HG03159 (cell line): ENCODE measurements at regions not wholly inside any gene's neighbourhood (a gene's known extent, or its start where the extent isn't known, plus 50 kb on each side); places are given as distances from the start of the nearest gene placed in this dataset.
A peak's percentile ranks its signal among the peaks of the same experiment; 100 is the strongest.

Source experiments
- ATAC-seq: cut with Tn5 transposase; IDR thresholded peaks from one replicate; pipeline ENCODE4 v1.9.1; 2021; ENCODE audit warnings: mild to moderate bottlenecking, moderate library complexity; ENCODE audit not compliant: unreplicated experiment

GRCh38 chr11:112795911-112796649 is 165.1 kb upstream of the NCAM1 start:
- no peak for ATAC-seq

DNA sequence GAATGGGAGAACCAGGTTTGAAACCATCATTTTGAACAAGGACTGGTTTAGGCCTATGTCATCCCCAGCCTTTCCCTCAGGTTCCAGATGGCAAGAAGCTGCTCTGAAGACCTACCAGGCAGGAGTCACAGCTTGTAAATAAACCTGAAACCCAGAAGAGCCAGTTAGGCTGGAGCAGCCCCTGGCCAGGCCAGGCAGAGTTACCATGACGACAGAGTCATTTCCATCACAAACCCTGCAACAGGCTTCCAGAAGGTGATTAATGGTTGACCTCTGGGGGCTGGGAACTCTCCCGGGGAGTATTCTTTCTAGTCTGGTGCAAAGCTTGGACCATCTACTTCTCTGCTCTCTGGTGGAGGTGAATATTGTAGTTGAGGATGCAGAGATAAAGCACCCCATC is 164.1 kb upstream of the NCAM1 start:
- ATAC-seq, result no peak

DNA sequence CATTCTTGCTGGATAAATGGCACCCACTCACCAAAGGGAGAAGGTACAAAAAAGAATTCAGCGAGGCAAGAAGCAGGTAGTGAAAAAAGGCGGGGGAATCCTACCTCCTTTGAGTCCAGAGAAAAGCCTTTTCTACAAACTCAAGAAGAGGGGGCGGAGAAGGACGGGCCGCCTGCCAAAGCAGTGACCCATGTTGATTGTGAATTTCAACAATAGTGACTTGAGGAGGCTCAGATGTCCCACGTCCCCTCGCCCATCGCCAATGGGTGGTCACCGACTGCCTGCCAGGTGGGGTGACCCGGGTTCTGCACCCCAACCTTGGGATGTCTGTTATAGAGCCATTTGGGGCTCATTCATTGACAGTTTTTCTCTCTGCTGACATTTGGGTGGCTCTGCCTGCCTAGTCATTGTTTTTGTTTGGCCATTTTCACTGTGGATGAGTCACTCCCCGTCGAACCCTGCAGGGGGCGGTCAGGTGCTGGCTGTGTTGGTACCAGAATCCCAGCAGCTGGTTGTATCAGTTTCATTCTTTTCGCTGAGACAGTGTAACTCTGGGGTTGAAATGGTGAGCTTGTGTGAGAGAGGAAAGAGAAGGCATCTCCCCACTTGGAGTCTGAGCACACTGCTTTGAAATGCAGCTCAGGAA is 163.4 kb upstream of the NCAM1 start:
- peak; percentile 65 for ATAC-seq

GRCh38 chr11:112801025-112801816 is 160.0 kb upstream of the NCAM1 start:
- no peak for ATAC-seq

- no peak for ATAC-seq
Observed at GRCh38 chr11:112801817-112802088, 159.5 kb upstream of the NCAM1 start.

GRCh38 chr11:112805658-112806057 is 155.6 kb upstream of the NCAM1 start:
- no peak for ATAC-seq

DNA sequence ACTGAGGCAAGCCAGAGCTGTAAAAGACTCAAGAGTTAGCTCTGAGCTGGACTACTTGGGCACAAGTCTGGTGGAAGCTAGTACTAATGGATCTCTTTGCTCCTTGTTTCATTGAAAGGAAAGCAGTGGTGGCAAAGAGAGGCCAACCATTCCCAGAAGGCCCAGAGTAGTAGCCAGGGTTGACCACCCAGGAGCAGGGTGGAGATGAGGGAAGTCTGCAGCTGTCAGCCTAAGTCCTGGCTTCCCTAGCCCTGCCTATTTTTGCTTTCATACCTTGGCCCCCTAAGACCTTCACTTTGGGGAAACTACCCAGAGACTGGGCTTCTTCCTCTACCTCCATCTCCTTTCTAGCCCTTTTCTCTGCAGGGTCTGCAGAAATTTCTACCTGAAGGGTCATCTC is 155.0 kb upstream of the NCAM1 start:
- ATAC-seq, result no peak

GRCh38 chr11:112806876-112807275 is 154.3 kb upstream of the NCAM1 start:
- no peak for ATAC-seq

DNA sequence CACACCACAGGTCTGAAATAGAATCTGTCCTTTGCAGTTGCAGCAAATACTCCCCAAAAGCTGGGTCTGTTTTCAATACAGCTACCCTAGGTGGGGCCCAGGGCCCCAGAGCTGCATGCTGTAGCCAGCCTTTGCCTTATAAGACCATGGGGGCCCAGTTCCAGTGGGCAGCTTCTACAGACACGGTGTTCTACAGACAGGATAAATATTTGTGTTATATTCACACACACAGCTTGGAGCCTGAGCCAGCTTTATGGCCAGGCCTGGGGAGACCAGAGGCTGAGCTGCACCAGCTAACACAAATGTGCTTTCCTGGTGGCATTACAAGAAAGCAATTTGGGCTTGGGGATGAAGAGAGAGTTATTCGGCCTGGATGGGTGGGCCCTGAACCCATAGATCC is 151.8 kb upstream of the NCAM1 start:
- no peak for ATAC-seq

GRCh38 chr11:112810951-112811350 is 150.3 kb upstream of the NCAM1 start:
- no peak for ATAC-seq

DNA sequence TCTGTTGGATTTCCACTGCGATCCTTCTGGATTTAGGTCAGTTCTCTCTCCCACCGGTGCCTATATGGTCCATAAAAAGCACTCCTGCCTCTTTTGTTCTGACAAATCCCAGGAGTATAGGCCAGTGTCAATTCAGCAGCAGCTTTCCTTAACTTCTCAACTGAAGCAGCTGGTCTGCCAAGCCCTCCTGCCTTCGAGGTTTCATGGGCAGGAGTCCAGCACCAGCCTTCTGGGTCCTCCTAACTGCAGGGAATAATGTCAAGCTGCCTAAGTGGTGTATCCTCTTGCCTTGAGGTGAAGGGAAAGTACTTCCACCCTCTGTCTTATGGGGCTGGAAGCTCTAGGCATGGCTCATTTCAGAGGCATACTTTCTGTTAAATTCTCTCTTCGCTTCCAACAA is 149.4 kb upstream of the NCAM1 start:
- no peak for ATAC-seq

DNA sequence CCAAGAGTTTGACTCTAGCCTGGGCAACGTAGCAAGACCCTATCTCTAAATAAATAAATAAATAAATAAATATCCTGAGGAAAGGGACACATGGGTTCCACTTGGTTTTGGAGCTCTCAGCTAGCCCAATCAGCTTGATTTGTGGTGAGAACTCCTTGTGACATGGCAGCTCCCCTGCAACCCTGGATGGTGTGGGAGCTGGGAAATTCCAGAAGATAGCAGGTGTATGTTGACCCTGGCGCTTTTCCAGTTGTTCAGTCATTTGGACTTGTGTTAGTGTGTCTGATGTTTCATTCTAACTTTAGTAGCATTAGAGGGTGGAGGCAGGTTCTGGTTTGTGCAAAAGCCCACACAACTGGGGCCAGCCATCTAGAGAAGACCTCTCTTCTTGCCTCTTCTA is 148.5 kb upstream of the NCAM1 start:
- no peak for ATAC-seq

DNA sequence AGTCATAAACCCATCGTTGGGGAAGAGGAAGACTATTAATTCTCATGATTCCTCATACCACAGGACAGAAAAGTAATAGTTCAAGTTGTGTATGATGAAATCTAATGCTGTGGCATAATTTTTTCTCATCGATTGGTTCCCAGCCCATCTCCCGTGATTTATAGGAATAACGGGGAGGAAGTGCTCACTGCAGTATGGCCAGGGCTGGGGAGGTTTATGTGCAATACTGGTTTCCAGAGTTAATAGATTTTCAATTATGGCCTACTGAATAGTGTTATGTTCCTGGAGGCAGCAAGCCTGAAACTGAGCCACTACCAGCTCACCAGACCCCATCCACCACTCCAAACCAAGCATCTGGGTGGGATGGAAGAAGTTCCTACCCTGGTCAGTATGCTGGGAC is 147.1 kb upstream of the NCAM1 start:
- ATAC-seq, result no peak

DNA sequence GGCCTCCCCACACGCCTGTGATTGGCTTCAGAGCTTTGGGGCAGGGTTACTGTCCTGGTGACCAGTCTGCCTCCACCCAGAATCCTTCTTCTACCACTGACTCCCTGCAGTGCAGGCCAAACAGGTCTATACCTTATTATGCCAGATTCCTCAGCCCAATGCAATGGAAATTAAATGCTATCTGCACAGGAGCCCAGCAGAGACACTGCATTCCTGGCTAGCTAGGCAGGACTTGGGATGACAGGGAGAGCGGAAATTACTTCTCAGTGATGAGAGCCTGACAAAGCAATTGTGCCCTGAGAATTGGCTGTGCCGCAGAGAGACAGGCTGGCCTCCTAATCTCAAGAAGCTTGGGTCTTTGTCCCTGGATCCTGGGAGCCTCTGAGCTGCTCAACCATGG is 143.8 kb upstream of the NCAM1 start:
- ATAC-seq, result no peak

DNA sequence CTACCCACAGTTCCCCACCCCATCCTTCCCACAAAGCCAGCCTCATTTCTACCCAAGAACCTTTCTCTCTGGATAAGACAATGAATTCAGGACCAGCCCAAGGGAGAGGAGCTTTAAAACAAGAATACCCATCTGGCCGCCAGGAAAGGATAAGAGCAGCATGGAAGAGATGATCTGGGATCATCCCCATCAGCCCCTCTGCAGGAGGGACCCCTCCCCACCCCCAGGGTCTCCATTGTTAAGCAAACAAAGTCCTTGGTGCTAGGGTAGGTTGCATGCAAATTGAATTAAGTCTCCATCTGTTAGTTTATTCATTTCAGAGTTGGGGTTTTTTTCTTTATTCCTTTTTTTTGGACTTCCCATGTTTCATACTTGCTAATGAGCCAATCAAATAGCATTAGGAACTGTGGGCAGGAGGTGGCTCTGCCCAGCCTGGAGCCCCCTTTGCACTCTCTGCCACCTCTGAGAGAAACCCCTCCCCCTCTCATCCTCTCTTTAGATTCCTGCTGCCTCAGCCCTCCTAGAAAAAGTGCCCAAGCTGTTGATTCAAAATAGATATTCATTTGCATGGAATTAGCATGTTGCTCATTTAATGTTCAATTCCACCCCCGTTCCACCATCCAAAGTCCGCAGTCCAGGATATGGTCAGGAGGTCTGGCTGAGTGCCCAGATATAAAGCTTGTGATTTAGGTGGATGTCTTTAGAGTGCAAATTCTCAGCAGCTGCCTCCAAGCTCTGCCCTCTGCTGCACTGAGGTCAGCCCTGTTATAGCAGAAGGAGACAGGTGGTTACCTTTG is 138.5 kb upstream of the NCAM1 start:
- ATAC-seq, result no peak

GRCh38 chr11:112826026-112826425 is 135.2 kb upstream of the NCAM1 start:
- ATAC-seq, result no peak

DNA sequence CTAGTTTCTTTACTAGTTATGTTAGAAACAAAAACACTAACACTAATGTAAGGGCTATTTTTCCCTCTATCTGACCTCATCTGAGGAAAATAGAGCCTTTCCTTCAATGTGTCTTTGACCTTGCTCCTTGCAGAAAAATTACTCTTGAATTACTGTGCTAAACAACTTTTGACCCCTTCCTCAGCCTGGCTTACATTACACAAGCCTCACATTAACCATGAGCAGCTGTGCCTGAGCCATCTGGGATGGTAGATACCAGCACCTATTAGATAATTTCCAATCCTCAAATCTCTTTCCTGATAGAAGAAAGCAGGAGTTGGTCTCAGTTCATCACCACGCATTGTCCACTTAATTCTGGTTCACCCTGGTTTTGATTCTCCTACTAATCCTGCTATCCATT is 134.4 kb upstream of the NCAM1 start:
- no peak for ATAC-seq

DNA sequence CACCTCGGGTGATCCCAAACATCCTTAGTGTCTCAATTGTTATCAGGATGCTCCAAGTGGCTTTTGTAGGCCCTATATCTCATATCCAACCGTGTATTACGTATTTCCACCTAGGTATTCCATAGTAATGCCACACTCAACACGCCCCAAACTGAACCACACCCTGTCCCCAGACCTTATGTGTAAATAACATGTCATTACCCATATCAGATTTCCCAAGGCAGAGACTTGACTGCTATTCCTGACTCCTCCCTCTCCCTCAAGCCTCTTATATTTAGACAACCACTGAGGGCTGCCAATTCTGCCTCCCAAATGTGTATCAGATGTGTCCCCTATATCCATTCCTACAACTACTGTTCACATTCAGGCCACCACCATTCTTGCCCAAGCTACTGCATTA is 132.8 kb upstream of the NCAM1 start:
- no peak for ATAC-seq

- ATAC-seq, result no peak
Observed at GRCh38 chr11:112829971-112830654, 131.1 kb upstream of the NCAM1 start.

DNA sequence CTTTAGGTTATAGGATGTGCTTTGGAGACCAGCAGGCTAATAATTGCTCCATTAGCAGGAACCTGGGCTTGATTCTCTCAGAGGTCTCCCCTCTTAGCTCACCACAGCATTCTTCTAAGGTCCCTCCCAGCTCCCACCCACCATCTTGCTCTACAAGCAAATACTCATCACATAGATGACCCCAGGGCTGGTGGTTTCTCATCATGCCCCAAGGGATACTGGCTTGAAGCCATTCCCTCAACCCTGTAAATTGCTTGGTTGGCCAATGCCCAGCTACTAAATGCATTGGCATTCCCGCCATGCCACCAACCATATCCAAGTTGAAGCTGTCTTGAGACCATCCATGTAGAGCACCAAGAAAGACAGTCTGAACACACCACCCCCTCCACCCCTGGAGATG is 130.2 kb upstream of the NCAM1 start:
- ATAC-seq, result no peak
